IPS-20b (cell line): ENCODE measurements at regions not wholly inside any gene's neighbourhood (a gene's known extent, or its start where the extent isn't known, plus 50 kb on each side); places are given as distances from the start of the nearest gene placed in this dataset.
A peak's percentile ranks its signal among the peaks of the same experiment; 100 is the strongest.
"Not testable (repeated sequence)": the region's sequence is repeated elsewhere in the genome, so short reads cannot be mapped to it uniquely, and the experiment has no call there.

Source experiments
- H3K27ac ChIP-seq: one replicate; pipeline ENCODE4 v1.5.1; 2013; ENCODE audit warnings: low read length
- H3K27me3 ChIP-seq: 2 replicates; pipeline ENCODE4 v1.6.1; 2013; ENCODE audit warnings: mild to moderate bottlenecking, low read length, inconsistent platforms; ENCODE audit not compliant: insufficient read depth
- H3K36me3 ChIP-seq: 2 replicates; pipeline ENCODE4 v1.6.1; 2013; ENCODE audit warnings: low read depth, mild to moderate bottlenecking, inconsistent platforms, low read length, moderate library complexity; ENCODE audit not compliant: insufficient read depth
- H3K4me1 ChIP-seq: 2 replicates; pipeline ENCODE4 v1.6.1; 2013; ENCODE audit warnings: mild to moderate bottlenecking, control low read depth, inconsistent platforms, low read length, moderate library complexity; ENCODE audit not compliant: insufficient read depth
- H3K4me3 ChIP-seq: 2 replicates; pipeline ENCODE4 v1.5.1; 2013; ENCODE audit warnings: mild to moderate bottlenecking, low read length, inconsistent platforms
- H3K9ac ChIP-seq: 2 replicates; pipeline ENCODE4 v1.6.1; 2013; ENCODE audit warnings: low read depth, mild to moderate bottlenecking, inconsistent platforms, low read length, moderate library complexity
- H3K9me3 ChIP-seq: 2 replicates; pipeline ENCODE4 v1.6.1; 2013; ENCODE audit warnings: mild to moderate bottlenecking, low read depth, low read length, inconsistent platforms; ENCODE audit not compliant: insufficient read depth

DNA sequence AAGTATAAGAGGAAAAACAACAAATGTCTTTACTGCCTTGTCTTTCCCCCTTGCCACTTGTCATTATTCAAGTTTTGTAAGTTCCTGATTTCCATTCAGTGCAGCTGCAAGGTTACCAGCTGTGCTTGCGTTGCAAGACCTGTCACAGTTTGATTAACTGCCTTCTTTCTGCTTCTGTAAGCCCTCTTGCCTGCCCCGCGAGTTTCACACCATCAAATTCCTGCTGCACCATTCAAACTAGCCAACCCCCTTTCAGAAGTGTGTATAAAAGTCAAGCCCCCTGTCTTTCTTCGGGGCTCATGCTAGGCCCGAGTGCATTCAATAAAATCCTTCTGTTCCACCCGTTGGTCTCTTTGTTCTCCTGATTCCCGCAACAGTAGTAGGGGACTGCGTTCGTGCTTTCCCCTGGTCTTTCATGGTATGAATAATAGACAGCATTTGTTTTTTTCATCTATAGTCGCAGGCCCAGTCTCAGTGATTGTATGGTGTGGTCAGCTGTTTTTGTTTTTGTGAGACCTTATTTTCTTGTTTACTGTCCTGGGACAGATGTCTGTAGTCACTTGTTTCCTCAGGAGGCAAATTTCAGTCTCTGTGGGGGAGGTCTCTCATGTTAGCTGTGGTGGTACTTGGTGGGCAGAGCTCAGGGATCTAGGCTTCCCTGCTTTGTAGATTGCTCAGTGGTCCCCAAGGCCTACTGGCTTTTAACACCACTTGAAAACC lies 159.1 kb upstream of the NOTCH2NLA start:
- H3K9ac ChIP-seq: peak overlapping the region; percentile 21; the same call in 1 of the 2 replicates
- not testable (repeated sequence) for H3K4me3 ChIP-seq, H3K4me1 ChIP-seq, H3K27ac ChIP-seq, H3K9me3 ChIP-seq, H3K27me3 ChIP-seq, H3K36me3 ChIP-seq

DNA sequence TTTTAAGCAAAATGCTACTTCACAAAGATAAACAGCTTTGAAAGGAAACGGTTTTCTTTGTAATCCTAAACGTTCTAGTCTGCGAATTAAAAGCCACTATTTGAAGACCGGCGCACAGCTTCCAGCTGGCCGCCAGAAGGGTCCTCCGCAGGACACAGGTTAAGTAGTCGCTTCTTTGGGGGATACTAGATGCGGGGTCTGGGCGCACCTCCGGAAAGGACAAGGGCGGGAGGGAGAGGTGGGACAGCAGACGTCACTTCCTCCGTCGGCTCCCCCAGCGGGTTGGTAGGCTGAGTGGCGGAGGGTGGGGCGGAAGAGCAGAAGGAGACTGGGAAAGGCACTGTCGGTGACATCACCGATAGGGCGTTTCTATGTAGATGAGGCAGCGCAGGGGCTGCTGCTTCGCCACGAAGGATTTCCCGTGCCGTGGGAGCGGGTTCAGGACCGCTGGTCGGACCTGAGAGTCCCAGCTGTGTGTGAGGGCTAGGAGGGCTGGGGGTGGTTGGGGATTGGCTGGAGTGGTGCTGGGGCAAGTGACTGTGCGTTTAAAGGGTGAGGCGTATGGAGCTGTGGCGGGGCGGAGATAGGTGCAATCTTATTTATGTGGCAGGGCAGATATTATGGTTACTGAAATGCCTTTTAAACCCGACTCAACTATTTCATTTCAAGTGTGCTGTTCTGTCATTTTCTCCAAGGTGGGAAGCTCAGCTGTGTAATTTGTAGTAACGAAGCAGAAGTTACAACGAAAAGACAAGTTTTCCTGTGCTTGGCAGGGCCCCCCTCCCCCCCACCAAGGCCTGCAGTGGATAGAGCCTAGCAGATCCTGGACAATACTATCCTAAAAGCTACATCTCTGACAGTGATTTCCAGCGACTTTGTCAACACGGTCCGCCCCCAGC lies 158.3 kb upstream of the NOTCH2NLA start:
- H3K36me3 ChIP-seq, H3K9me3 ChIP-seq, H3K27ac ChIP-seq, H3K4me1 ChIP-seq, H3K27me3 ChIP-seq: not testable (repeated sequence)
- H3K4me3 ChIP-seq: peak overlapping the region; percentile 58
- H3K9ac ChIP-seq: peak overlapping the region; percentile 82; the same call in 1 of the 2 replicates

- not testable (repeated sequence) for H3K36me3 ChIP-seq, H3K27me3 ChIP-seq, H3K4me3 ChIP-seq, H3K9ac ChIP-seq, H3K27ac ChIP-seq, H3K9me3 ChIP-seq, H3K4me1 ChIP-seq
Measured at GRCh38 chr1:146381196-146381595, 152.4 kb upstream of the NOTCH2NLA start.

GRCh38 chr1:146376708-146377496 lies 148.1 kb upstream of the NOTCH2NLA start:
- peak overlapping the region; percentile 36 for H3K27ac ChIP-seq
- H3K27me3 ChIP-seq, H3K9me3 ChIP-seq, H3K4me1 ChIP-seq, H3K36me3 ChIP-seq: not testable (repeated sequence)
- H3K4me3 ChIP-seq: peak overlapping the region; percentile 63; the same call in 1 of the 2 replicates
- peak overlapping the region; percentile 75; the same call in 1 of the 2 replicates for H3K9ac ChIP-seq

- peak overlapping the region; percentile 49; the same call in 1 of the 2 replicates for H3K4me3 ChIP-seq
- H3K9ac ChIP-seq, H3K9me3 ChIP-seq, H3K36me3 ChIP-seq, H3K4me1 ChIP-seq, H3K27ac ChIP-seq, H3K27me3 ChIP-seq: not testable (repeated sequence)
Measured at GRCh38 chr1:146376309-146376707, 147.5 kb upstream of the NOTCH2NLA start.

DNA sequence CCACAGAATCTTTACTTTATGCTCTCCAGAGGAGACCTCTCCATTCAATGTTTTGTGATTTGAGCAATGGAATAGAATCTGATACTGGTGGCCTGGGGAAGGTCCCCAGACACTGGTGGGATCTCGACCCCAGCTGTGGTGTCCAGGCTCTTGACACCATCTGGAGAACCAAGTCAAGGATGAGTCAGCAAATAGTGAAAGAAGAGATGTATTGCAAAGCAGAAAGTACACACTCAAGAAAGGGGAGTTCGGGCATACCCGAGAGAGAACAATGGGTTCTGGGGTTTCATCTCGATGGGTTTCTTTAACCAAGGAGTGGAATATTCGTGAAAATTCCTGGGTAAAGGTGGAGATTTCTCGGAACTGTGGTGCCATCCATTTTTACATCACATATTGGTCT lies 146.3 kb upstream of the NOTCH2NLA start:
- H3K9ac ChIP-seq, H3K36me3 ChIP-seq, H3K4me1 ChIP-seq, H3K27ac ChIP-seq, H3K4me3 ChIP-seq, H3K27me3 ChIP-seq, H3K9me3 ChIP-seq: not testable (repeated sequence)

GRCh38 chr1:146369940-146370339 lies 141.1 kb upstream of the NOTCH2NLA start:
- peak overlapping the region; percentile 61 for H3K4me3 ChIP-seq
- H3K9me3 ChIP-seq, H3K4me1 ChIP-seq, H3K27ac ChIP-seq, H3K27me3 ChIP-seq, H3K36me3 ChIP-seq, H3K9ac ChIP-seq: not testable (repeated sequence)

DNA sequence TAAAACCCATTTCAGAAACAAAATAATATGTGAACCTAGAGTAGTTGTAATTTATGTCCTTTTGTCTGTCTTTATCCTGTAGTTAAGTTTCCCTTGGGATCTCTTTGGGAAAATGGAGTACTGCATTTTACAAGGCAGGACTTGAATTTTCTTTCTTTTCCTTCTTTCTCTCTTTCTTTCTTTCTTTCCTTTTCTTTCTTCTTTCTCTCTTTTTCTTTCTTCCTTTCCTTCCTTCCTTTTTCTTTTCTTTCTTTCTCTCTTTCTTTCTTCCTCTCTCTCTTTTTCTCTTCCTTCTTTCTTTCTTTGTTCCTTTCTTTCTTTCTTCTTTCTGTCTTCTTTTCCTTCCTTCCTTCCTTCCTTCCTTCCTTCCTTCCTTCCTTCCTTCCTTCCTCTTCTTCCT lies 126.6 kb upstream of the NOTCH2NLA start:
- not testable (repeated sequence) for H3K27ac ChIP-seq, H3K4me1 ChIP-seq, H3K9ac ChIP-seq, H3K9me3 ChIP-seq, H3K27me3 ChIP-seq, H3K36me3 ChIP-seq, H3K4me3 ChIP-seq

GRCh38 chr1:146326863-146327262 lies 98.0 kb upstream of the NOTCH2NLA start:
- not testable (repeated sequence) for H3K4me1 ChIP-seq, H3K9me3 ChIP-seq, H3K36me3 ChIP-seq, H3K4me3 ChIP-seq, H3K27me3 ChIP-seq, H3K9ac ChIP-seq, H3K27ac ChIP-seq

DNA sequence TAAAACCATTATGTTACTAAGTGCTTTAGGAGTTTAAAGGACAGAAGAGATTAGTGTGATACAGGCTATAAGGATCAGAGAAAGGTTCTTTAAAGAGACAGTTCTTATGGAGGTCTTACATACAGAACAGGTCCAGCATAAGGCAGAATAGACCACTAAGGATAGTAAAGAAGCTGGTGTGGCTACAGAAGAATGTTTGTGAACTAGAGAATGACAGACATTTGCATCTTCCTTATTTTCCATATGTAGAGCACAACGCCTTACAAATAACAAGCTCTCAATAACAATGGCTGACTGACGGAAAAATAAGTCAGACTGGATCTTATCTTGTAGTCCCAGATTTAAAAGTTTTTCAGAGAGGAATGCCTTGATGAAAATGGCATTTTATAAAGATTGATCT lies 95.6 kb upstream of the NOTCH2NLA start:
- not testable (repeated sequence) for H3K4me3 ChIP-seq, H3K9ac ChIP-seq, H3K27ac ChIP-seq, H3K4me1 ChIP-seq, H3K36me3 ChIP-seq, H3K9me3 ChIP-seq, H3K27me3 ChIP-seq

GRCh38 chr1:146323302-146323701 lies 94.5 kb upstream of the NOTCH2NLA start:
- H3K4me3 ChIP-seq, H3K27ac ChIP-seq, H3K27me3 ChIP-seq, H3K4me1 ChIP-seq, H3K9ac ChIP-seq, H3K9me3 ChIP-seq, H3K36me3 ChIP-seq: not testable (repeated sequence)
